ENCODE measurements at regions not wholly inside any gene's neighbourhood (a gene's known extent, or its start where the extent isn't known, plus 50 kb on each side); places are given as distances from the start of the nearest gene placed in this dataset.
"Not testable (repeated sequence)": the region's sequence is repeated elsewhere in the genome, so short reads cannot be mapped to it uniquely, and the experiment has no call there.

DNA sequence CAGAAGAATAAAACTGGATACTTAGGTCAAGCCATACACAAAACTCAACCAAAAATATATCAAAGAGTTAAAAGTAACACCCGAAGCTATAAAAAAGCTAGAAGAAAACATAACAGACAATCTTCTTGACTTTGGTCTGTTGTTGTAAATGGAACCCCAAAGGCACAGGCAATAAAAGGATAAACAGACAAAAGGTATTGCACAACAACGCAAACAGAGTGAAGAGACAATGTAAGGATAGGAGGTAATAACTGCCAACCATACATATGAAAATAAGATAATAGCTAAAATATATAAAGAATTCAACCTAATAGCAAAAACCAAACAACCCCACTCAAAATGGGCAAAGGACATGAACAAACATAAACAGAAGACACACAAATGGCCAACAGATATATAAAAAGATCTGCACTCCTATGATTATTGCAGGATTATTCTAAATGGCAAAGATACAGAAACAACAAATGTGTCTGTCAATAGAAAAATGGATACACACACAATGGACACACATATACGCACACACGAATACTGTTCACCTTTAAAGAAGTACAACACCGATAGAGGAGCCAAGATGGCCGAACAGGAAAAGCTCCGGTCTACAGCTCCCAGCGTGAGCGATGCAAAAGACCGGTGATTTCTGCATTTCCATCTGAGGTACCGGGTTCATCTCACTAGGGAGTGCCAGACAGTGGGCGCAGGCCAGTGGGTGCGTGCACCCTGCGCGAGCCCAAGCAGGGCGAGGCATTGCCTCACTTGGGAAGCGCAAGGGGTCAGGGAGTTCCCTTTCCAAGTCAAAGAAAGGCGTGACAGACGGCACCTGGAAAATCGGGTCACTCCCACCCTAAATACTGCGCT lies 1137.1 kb downstream of the FSCB start:
- no peak overlapping the region for H3K9ac ChIP-seq (ENCODE audit: low read depth, low read length)
- no peaks in the 10 kb centered on the region for H3K27me3 ChIP-seq (ENCODE audit: control insufficient read depth, insufficient read depth, low read length)
- no peak overlapping the region for H3K4me3 ChIP-seq (ENCODE audit: low read depth, low read length)

DNA sequence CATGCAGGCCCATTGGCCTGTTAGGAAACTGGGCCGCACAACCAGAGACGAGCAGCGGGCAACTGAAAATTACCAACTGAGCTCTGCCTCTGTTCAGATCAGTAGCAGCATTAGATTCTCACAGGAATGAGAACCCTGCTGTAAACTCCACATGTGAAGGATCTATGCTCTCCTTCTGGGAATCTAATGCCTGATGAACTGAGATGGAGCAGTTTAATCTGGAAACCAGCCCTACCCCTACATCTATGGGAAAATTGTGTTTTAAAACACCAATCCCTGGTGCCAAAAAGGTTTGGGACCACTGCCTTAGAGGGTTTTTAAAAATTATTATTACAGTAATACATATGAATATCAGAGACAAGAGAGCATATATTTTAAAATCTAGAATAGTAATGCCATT lies 1144.5 kb downstream of the FSCB start:
- Histone ChIP-seq H3K27me3 (ENCODE audit: control insufficient read depth, insufficient read depth, low read length) (no peaks in the 10 kb centered on the region), H3K9ac (ENCODE audit: low read depth, low read length) (no peak overlapping the region), H3K9me3 (ENCODE audit: control insufficient read depth, insufficient read depth, low read length) (no peaks in the 10 kb centered on the region), H3K27ac (ENCODE audit: low read depth, low read length) (no peak overlapping the region), H3K4me3 (ENCODE audit: low read depth, low read length) (no peak overlapping the region), H3K4me1 (ENCODE audit: control insufficient read depth, insufficient read depth, low read length) (no peaks in the 10 kb centered on the region), H3K36me3 (ENCODE audit: control insufficient read depth, insufficient read depth, low read length) (no peaks in the 10 kb centered on the region)

More for the DNA sequence above, 1137.1 kb downstream of the FSCB start:
- H3K36me3 ChIP-seq (ENCODE audit: control insufficient read depth, insufficient read depth, low read length), result no peaks in the 10 kb centered on the region
- H3K27ac ChIP-seq (ENCODE audit: low read depth, low read length), result no peak overlapping the region
- no peaks in the 10 kb centered on the region for H3K4me1 ChIP-seq (ENCODE audit: control insufficient read depth, insufficient read depth, low read length)
- peaks cover 9% of the 10 kb centered on the region; the same call in 1 of the 2 replicates for H3K9me3 ChIP-seq (ENCODE audit: control insufficient read depth, insufficient read depth, low read length)

DNA sequence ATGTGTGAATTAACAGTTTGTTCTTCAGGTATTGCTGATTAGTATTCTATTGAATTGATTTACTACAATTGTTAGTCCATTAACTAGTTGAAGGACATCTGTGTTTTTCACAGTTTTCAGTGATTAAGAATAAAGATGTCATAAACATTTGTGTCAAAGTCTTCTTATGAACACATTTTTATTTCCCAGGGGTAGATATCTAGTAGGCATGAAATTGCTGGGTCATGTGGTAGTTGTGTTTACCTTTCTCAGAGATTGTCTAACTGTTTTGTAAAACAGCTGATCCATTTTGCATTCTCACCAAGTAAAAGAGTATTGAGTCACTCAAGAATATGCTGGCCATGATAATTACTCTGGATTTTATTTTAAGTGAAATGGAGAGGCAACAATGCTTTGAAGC lies 1145.3 kb downstream of the FSCB start:
- Histone ChIP-seq H3K36me3 (ENCODE audit: control insufficient read depth, insufficient read depth, low read length) (no peaks in the 10 kb centered on the region), H3K27me3 (ENCODE audit: control insufficient read depth, insufficient read depth, low read length) (no peaks in the 10 kb centered on the region), H3K9ac (ENCODE audit: low read depth, low read length) (no peak overlapping the region), H3K27ac (ENCODE audit: low read depth, low read length) (no peak overlapping the region), H3K4me1 (ENCODE audit: control insufficient read depth, insufficient read depth, low read length) (no peaks in the 10 kb centered on the region), H3K9me3 (ENCODE audit: control insufficient read depth, insufficient read depth, low read length) (no peaks in the 10 kb centered on the region), H3K4me3 (ENCODE audit: low read depth, low read length) (no peak overlapping the region)

DNA sequence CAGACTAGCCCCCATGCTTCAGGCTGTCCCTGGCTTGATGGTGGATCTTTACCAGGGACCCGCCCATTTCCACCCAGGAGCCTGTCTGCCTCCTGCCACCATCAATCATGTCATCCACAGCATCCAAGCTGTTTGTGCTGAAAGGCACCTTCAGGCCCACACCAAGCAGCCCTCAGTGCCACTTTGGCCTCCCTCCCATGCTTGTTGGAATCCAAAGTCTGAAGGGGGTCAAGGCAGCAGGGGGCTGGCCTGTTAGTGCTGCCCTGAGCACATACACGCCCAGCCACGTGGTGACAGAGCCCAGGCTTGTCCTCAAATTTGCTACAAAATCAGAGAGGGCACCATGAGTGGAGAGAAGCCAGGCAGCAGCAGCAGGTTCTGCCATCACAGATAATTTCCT lies 1146.8 kb downstream of the FSCB start:
- no peaks in the 10 kb centered on the region for H3K27me3 ChIP-seq (ENCODE audit: control insufficient read depth, insufficient read depth, low read length)
- H3K27ac ChIP-seq (ENCODE audit: low read depth, low read length), result no peak overlapping the region
- H3K36me3 ChIP-seq (ENCODE audit: control insufficient read depth, insufficient read depth, low read length), result no peaks in the 10 kb centered on the region
- no peaks in the 10 kb centered on the region for H3K4me1 ChIP-seq (ENCODE audit: control insufficient read depth, insufficient read depth, low read length)
- no peaks in the 10 kb centered on the region for H3K9me3 ChIP-seq (ENCODE audit: control insufficient read depth, insufficient read depth, low read length)
- no peak overlapping the region for H3K9ac ChIP-seq (ENCODE audit: low read depth, low read length)
- no peak overlapping the region for H3K4me3 ChIP-seq (ENCODE audit: low read depth, low read length)

DNA sequence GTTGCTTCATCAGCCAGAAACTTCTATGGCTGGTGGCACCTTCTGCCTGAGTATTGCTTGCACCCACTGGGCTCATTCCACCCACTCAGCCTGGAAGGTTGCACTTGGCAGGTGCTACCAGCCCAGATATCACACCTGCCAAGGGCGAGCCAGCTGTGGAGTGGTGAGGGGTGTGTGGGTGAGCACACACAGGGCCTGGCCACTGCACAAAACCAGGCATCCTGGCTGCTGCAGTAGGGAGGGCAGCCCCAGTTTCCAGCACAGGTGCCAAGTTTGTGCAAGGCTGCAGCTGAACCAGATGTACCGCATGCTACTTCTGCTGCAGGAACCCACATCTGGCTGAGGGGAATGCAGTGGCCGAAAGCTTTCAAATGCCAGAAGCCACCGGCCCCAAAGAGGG lies 1147.8 kb downstream of the FSCB start:
- no peak overlapping the region for H3K9ac ChIP-seq (ENCODE audit: low read depth, low read length)
- no peaks in the 10 kb centered on the region for H3K27me3 ChIP-seq (ENCODE audit: control insufficient read depth, insufficient read depth, low read length)
- H3K4me1 ChIP-seq (ENCODE audit: control insufficient read depth, insufficient read depth, low read length), result no peaks in the 10 kb centered on the region
- no peak overlapping the region for H3K4me3 ChIP-seq (ENCODE audit: low read depth, low read length)
- H3K36me3 ChIP-seq (ENCODE audit: control insufficient read depth, insufficient read depth, low read length), result no peaks in the 10 kb centered on the region
- no peaks in the 10 kb centered on the region for H3K9me3 ChIP-seq (ENCODE audit: control insufficient read depth, insufficient read depth, low read length)
- no peak overlapping the region for H3K27ac ChIP-seq (ENCODE audit: low read depth, low read length)

DNA sequence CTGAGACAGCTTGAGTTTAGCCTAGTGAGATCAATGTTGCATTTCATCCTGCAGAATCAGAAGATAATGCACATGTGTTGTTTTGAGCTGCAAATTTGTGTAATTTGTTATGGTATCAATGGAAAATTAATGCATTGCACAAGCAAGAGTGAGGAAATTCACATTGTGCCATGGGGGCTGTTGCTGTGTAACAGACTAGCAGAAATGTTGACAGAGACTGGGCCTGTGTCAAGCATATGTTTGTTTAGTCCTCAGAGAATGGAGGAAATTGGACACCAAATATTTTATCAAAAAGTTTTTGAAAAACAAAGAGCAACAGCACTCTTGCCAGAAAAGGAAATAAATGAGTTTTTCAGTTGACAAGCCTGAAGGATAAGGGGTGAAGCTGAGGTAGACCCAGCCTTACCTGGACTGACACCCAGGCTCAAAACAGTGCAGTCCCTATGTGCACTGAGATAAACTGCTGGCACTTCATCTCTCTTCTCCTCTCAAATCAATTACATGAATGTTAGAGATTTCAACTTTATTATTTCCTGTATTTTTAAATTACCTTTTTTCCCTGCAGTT lies 1150.0 kb downstream of the FSCB start:
- Histone ChIP-seq H3K9me3 (ENCODE audit: control insufficient read depth, insufficient read depth, low read length) (no peaks in the 10 kb centered on the region), H3K9ac (ENCODE audit: low read depth, low read length) (no peak overlapping the region), H3K27ac (ENCODE audit: low read depth, low read length) (no peak overlapping the region), H3K36me3 (ENCODE audit: control insufficient read depth, insufficient read depth, low read length) (no peaks in the 10 kb centered on the region), H3K4me3 (ENCODE audit: low read depth, low read length) (no peak overlapping the region), H3K4me1 (ENCODE audit: control insufficient read depth, insufficient read depth, low read length) (no peaks in the 10 kb centered on the region), H3K27me3 (ENCODE audit: control insufficient read depth, insufficient read depth, low read length) (no peaks in the 10 kb centered on the region)

DNA sequence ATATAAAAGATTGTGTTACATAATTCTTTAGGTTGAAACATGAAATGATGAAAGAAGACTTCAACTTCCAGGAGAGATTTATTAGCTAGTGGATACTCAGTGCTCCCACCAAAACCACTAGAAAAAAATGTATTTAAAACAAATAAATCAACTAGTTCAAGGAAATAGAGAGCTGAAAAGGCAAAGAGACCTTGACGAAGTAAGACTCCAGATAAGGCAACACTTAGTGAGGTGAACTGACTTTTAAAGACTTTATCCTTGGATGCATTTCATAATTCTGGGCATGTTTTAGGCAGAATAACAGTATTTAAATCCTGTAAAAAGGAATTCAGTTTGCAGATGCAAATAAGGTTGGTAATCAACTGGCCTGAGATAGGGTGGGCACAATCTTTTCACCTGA lies 1150.7 kb downstream of the FSCB start:
- Histone ChIP-seq H3K9ac (ENCODE audit: low read depth, low read length) (no peak overlapping the region), H3K27me3 (ENCODE audit: control insufficient read depth, insufficient read depth, low read length) (no peaks in the 10 kb centered on the region), H3K9me3 (ENCODE audit: control insufficient read depth, insufficient read depth, low read length) (no peaks in the 10 kb centered on the region), H3K36me3 (ENCODE audit: control insufficient read depth, insufficient read depth, low read length) (no peaks in the 10 kb centered on the region), H3K4me3 (ENCODE audit: low read depth, low read length) (no peak overlapping the region), H3K4me1 (ENCODE audit: control insufficient read depth, insufficient read depth, low read length) (no peaks in the 10 kb centered on the region), H3K27ac (ENCODE audit: low read depth, low read length) (no peak overlapping the region)

DNA sequence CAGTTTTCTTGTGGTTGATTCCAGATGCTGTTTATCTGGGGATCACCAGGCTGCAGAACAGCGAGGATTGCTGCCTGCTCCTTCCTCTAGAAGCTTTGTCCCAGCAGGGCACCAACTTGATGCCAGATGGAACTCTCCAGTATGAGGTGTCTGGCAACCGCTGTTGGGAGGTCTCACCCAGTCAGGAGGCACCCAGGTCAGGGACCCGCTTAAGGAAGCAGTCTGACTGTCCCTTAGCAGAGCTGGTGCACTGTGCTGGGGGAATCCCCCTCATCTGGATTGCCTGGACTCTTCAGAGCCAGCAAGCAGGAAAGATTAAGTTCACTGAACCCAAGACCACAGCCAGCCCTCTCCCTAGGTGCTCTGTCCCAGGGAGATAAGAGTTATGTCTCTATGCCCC lies 1165.2 kb downstream of the FSCB start:
- Histone ChIP-seq H3K9ac (ENCODE audit: low read depth, low read length) (no peak overlapping the region), H3K4me1 (ENCODE audit: control insufficient read depth, insufficient read depth, low read length) (no peaks in the 10 kb centered on the region), H3K9me3 (ENCODE audit: control insufficient read depth, insufficient read depth, low read length) (no peaks in the 10 kb centered on the region), H3K4me3 (ENCODE audit: low read depth, low read length) (no peak overlapping the region), H3K27me3 (ENCODE audit: control insufficient read depth, insufficient read depth, low read length) (no peaks in the 10 kb centered on the region), H3K36me3 (ENCODE audit: control insufficient read depth, insufficient read depth, low read length) (no peaks in the 10 kb centered on the region), H3K27ac (ENCODE audit: low read depth, low read length) (no peak overlapping the region)

DNA sequence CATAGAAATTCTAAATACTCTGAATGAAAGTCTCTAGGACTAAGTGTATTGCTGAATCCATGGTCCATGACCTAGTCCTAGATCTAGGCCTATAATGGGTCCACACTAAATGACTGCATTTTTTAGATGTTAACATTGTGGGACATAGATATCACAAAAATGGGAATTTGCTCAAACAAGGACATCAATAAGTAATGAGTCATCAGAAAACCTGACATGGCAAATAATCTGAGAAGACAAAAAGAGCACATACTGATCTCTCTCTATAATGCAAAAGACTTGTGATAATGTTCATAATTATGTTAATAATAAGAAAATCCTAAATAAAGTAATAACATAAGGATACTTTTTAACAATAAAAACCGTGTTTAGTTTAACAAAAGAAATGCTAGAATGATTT lies 1168.4 kb downstream of the FSCB start:
- Histone ChIP-seq H3K9ac (ENCODE audit: low read depth, low read length) (no peak overlapping the region), H3K4me1 (ENCODE audit: control insufficient read depth, insufficient read depth, low read length) (no peaks in the 10 kb centered on the region), H3K27ac (ENCODE audit: low read depth, low read length) (no peak overlapping the region), H3K4me3 (ENCODE audit: low read depth, low read length) (no peak overlapping the region), H3K36me3 (ENCODE audit: control insufficient read depth, insufficient read depth, low read length) (no peaks in the 10 kb centered on the region), H3K9me3 (ENCODE audit: control insufficient read depth, insufficient read depth, low read length) (no peaks in the 10 kb centered on the region), H3K27me3 (ENCODE audit: control insufficient read depth, insufficient read depth, low read length) (no peaks in the 10 kb centered on the region)

DNA sequence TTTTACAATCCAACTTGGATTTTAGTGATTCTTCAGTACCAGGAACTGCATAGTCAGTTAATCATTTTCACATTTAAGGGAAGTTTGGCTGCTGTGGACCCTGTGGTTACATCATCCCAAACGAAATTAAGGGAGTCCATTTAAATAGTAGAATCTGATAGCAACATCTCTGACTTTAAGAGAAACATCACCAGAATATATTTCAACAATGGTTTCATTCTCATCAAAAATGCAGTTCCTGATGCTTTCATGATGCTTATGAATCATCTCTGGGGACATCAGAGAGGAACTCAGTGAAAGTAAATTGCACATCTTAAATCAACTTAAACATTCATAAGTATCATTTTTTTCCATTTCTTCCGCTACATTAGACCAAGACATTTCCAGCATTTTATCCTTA lies 1170.7 kb downstream of the FSCB start:
- Histone ChIP-seq H3K4me3 (ENCODE audit: low read depth, low read length) (no peak overlapping the region), H3K36me3 (ENCODE audit: control insufficient read depth, insufficient read depth, low read length) (no peaks in the 10 kb centered on the region), H3K4me1 (ENCODE audit: control insufficient read depth, insufficient read depth, low read length) (peaks cover 5% of the 10 kb centered on the region; the same call in 1 of the 2 replicates), H3K9me3 (ENCODE audit: control insufficient read depth, insufficient read depth, low read length) (no peaks in the 10 kb centered on the region), H3K27ac (ENCODE audit: low read depth, low read length) (no peak overlapping the region), H3K27me3 (ENCODE audit: control insufficient read depth, insufficient read depth, low read length) (no peaks in the 10 kb centered on the region), H3K9ac (ENCODE audit: low read depth, low read length) (no peak overlapping the region)

DNA sequence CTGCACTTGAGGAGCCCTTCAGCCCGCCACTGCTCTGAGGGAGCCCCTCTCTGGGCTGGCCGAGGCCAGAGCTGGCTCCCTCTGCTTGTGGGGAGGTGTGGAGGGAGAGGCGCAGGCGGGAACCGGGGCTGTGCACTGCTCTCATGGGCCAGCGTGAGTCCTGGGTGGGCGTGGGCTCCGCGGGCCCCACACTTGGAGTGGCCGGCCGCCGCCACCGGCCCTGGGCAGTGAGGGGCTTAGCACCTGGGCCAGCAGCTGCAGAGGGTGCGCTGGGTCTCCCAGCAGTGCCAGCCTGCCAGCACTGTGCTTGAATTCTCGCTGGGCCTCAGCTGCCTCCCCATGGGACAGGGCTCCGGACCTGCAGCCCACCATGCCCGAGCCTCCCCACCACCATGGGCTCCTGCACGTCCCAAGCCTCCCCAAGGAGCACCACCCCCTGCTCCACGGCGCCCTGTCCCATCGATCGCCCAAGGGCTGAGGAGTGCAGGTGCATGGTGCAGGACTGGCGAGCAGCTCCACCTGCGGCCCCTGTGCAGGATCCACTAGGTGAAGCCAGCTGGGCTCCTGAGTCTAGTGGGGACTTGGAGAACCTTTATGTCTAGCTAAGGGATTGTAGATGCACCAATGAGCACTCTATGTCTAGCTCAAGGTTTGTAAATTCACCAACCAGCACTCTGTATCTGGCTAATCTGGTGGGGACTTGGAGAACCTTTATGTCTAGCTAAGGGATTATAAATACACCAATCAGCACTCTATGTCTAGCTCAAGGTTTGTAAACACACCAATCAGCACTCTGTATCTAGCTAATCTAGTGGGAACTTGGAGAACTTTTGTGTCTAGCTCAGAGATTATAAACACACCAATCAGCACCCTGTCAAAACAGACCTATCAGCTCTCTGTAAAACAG lies 1180.3 kb downstream of the FSCB start:
- H3K36me3 ChIP-seq (ENCODE audit: control insufficient read depth, insufficient read depth, low read length); H3K9ac ChIP-seq (ENCODE audit: low read depth, low read length); H3K27me3 ChIP-seq (ENCODE audit: control insufficient read depth, insufficient read depth, low read length); H3K27ac ChIP-seq (ENCODE audit: low read depth, low read length); H3K4me3 ChIP-seq (ENCODE audit: low read depth, low read length); H3K4me1 ChIP-seq (ENCODE audit: control insufficient read depth, insufficient read depth, low read length): not testable (repeated sequence)
- H3K9me3 ChIP-seq (ENCODE audit: control insufficient read depth, insufficient read depth, low read length), result peaks cover 12% of the 10 kb centered on the region

Measured in HUES48 (cell line).